ENCODE measurements at regions not wholly inside any gene's neighbourhood (a gene's known extent, or its start where the extent isn't known, plus 50 kb on each side); places are given as distances from the start of the nearest gene placed in this dataset.

GRCh38 chr9:90175865-90176264 is 466.8 kb downstream of the DIRAS2 start:
- H3K36me3 ChIP-seq (replicated peaks in 1 of 2; ENCODE audit: control insufficient read depth in 2 of 2, insufficient read depth in 2 of 2, low read length in 2 of 2), result no peaks in the 10 kb centered on the region
- H3K27me3 ChIP-seq (ENCODE audit: control insufficient read depth in 3 of 3, insufficient read depth in 3 of 3, low read depth in 1 of 3, low read length in 3 of 3), result no peaks in the 10 kb centered on the region
- H3K4ac ChIP-seq (ENCODE audit: low read length), result no peak overlapping the region
- H4K91ac ChIP-seq (ENCODE audit: low read depth, low read length, poor library complexity), result no peak overlapping the region
- peaks cover 0 to 7% of the 10 kb centered on the region in 2 donors for H3K4me1 ChIP-seq (ENCODE audit: control insufficient read depth in 2 of 2, insufficient read depth in 1 of 2, low read depth in 1 of 2, low read length in 2 of 2)
- no peak overlapping the region for H4K8ac ChIP-seq (ENCODE audit: low read depth, low read length)
- no peak overlapping the region for H2BK120ac ChIP-seq (ENCODE audit: low read depth, low read length)
- WGBS, 2 donors (ENCODE audit: extremely low coverage in 2 of 2, insufficient read length in 2 of 2, insufficient replicate concordance in 1 of 2), result no CpG with 5 or more reads among the region's 4 CpGs
- H2BK12ac ChIP-seq (ENCODE audit: low read length), result no peak overlapping the region
- H3K9ac ChIP-seq (ENCODE audit: low read depth, low read length, poor library complexity), result no peak overlapping the region
- H3K9me3 ChIP-seq (replicated peaks in 1 of 2; ENCODE audit: control insufficient read depth in 2 of 2, insufficient read depth in 1 of 2, low read depth in 1 of 2, low read length in 2 of 2), result peaks cover 0 to 2% of the 10 kb centered on the region in 2 donors
- H3K23ac ChIP-seq (ENCODE audit: low read depth, low read length, poor library complexity), result no peak overlapping the region
- H3K4me3 ChIP-seq (ENCODE audit: low read length in 2 of 2), result no peak overlapping the region
- no peak overlapping the region for H3K4me2 ChIP-seq (ENCODE audit: insufficient read depth, low read length, poor library complexity, severe bottlenecking)
- no peak for DNase-seq (ENCODE audit: low spot score)
- no peak overlapping the region for H3K14ac ChIP-seq (ENCODE audit: low read length)
- H3K27ac ChIP-seq (replicated peaks; ENCODE audit: low read length), result no peak overlapping the region
- no peaks in the 10 kb centered on the region for H3K79me1 ChIP-seq (ENCODE audit: low read depth, low read length)
- no peak overlapping the region for H3K18ac ChIP-seq (ENCODE audit: low read length)
- H2AK5ac ChIP-seq (ENCODE audit: low read depth, low read length), result peak overlapping the region; percentile 63
- no peak overlapping the region for H2BK15ac ChIP-seq (ENCODE audit: low read length)
- no peak overlapping the region for H2AFZ ChIP-seq (ENCODE audit: low read length)
- H2BK5ac ChIP-seq (ENCODE audit: low read length), result no peak overlapping the region

- Histone ChIP-seq H3K4me3 (ENCODE audit: low read length in 2 of 2) (no peak overlapping the region), H2BK12ac (ENCODE audit: low read length) (no peak overlapping the region), H3K9ac (ENCODE audit: low read depth, low read length, poor library complexity) (no peak overlapping the region), H4K91ac (ENCODE audit: low read depth, low read length, poor library complexity) (no peak overlapping the region), H3K4me2 (ENCODE audit: insufficient read depth, low read length, poor library complexity, severe bottlenecking) (no peak overlapping the region), H2BK120ac (ENCODE audit: low read depth, low read length) (no peak overlapping the region), H4K8ac (ENCODE audit: low read depth, low read length) (no peak overlapping the region), H3K27ac (replicated peaks; ENCODE audit: low read length) (no peak overlapping the region), H2AK5ac (ENCODE audit: low read depth, low read length) (no peak overlapping the region), H2BK5ac (ENCODE audit: low read length) (no peak overlapping the region), H3K18ac (ENCODE audit: low read length) (no peak overlapping the region), H2BK15ac (ENCODE audit: low read length) (no peak overlapping the region), H3K36me3 (replicated peaks in 1 of 2; ENCODE audit: control insufficient read depth in 2 of 2, insufficient read depth in 2 of 2, low read length in 2 of 2) (no peaks in the 10 kb centered on the region), H2AFZ (ENCODE audit: low read length) (no peak overlapping the region), H3K4me1 (ENCODE audit: control insufficient read depth in 2 of 2, insufficient read depth in 1 of 2, low read depth in 1 of 2, low read length in 2 of 2) (peaks cover 0 to 7% of the 10 kb centered on the region in 2 donors), H3K27me3 (ENCODE audit: control insufficient read depth in 3 of 3, insufficient read depth in 3 of 3, low read depth in 1 of 3, low read length in 3 of 3) (no peaks in the 10 kb centered on the region), H3K9me3 (replicated peaks in 1 of 2; ENCODE audit: control insufficient read depth in 2 of 2, insufficient read depth in 1 of 2, low read depth in 1 of 2, low read length in 2 of 2) (peaks cover 0 to 1% of the 10 kb centered on the region in 2 donors), H3K79me1 (ENCODE audit: low read depth, low read length) (no peaks in the 10 kb centered on the region), H3K14ac (ENCODE audit: low read length) (no peak overlapping the region), H3K4ac (ENCODE audit: low read length) (no peak overlapping the region), H3K23ac (ENCODE audit: low read depth, low read length, poor library complexity) (no peak overlapping the region)
- no peak for DNase-seq (ENCODE audit: low spot score)
- WGBS, 2 donors (ENCODE audit: extremely low coverage in 2 of 2, insufficient read length in 2 of 2, insufficient replicate concordance in 1 of 2), result no CpG with 5 or more reads among the region's 2 CpGs
Measured at GRCh38 chr9:90176901-90177300, 465.7 kb downstream of the DIRAS2 start.

- Histone ChIP-seq H3K27me3 (ENCODE audit: control insufficient read depth in 3 of 3, insufficient read depth in 3 of 3, low read depth in 1 of 3, low read length in 3 of 3) (no peaks in the 10 kb centered on the region), H4K8ac (ENCODE audit: low read depth, low read length) (no peak overlapping the region), H2AFZ (ENCODE audit: low read length) (no peak overlapping the region), H2BK120ac (ENCODE audit: low read depth, low read length) (no peak overlapping the region), H2BK15ac (ENCODE audit: low read length) (no peak overlapping the region), H3K4me3 (ENCODE audit: low read length in 2 of 2) (no peak overlapping the region), H3K4me2 (ENCODE audit: insufficient read depth, low read length, poor library complexity, severe bottlenecking) (no peak overlapping the region), H3K4me1 (ENCODE audit: control insufficient read depth in 2 of 2, insufficient read depth in 1 of 2, low read depth in 1 of 2, low read length in 2 of 2) (peaks cover 0 to 7% of the 10 kb centered on the region in 2 donors), H3K14ac (ENCODE audit: low read length) (no peak overlapping the region), H3K79me1 (ENCODE audit: low read depth, low read length) (no peaks in the 10 kb centered on the region), H3K27ac (replicated peaks; ENCODE audit: low read length) (no peak overlapping the region), H3K18ac (ENCODE audit: low read length) (no peak overlapping the region), H3K9me3 (replicated peaks in 1 of 2; ENCODE audit: control insufficient read depth in 2 of 2, insufficient read depth in 1 of 2, low read depth in 1 of 2, low read length in 2 of 2) (peaks cover 0 to 1% of the 10 kb centered on the region in 2 donors), H3K23ac (ENCODE audit: low read depth, low read length, poor library complexity) (no peak overlapping the region), H3K36me3 (replicated peaks in 1 of 2; ENCODE audit: control insufficient read depth in 2 of 2, insufficient read depth in 2 of 2, low read length in 2 of 2) (no peaks in the 10 kb centered on the region), H2BK12ac (ENCODE audit: low read length) (no peak overlapping the region), H4K91ac (ENCODE audit: low read depth, low read length, poor library complexity) (no peak overlapping the region), H2AK5ac (ENCODE audit: low read depth, low read length) (no peak overlapping the region), H2BK5ac (ENCODE audit: low read length) (no peak overlapping the region), H3K9ac (ENCODE audit: low read depth, low read length, poor library complexity) (no peak overlapping the region), H3K4ac (ENCODE audit: low read length) (no peak overlapping the region)
- no CpG with 5 or more reads among the region's 1 CpG for WGBS, 2 donors (ENCODE audit: extremely low coverage in 2 of 2, insufficient read length in 2 of 2, insufficient replicate concordance in 1 of 2)
- DNase-seq (ENCODE audit: low spot score), result no peak
Measured at GRCh38 chr9:90180381-90180780, 462.2 kb downstream of the DIRAS2 start.

GRCh38 chr9:90188656-90189055 is 454.0 kb downstream of the DIRAS2 start:
- no peaks in the 10 kb centered on the region for H3K4me1 ChIP-seq (ENCODE audit: control insufficient read depth in 2 of 2, insufficient read depth in 1 of 2, low read depth in 1 of 2, low read length in 2 of 2)
- H3K4me2 ChIP-seq (ENCODE audit: insufficient read depth, low read length, poor library complexity, severe bottlenecking), result no peak overlapping the region
- no peak overlapping the region for H4K8ac ChIP-seq (ENCODE audit: low read depth, low read length)
- H3K9me3 ChIP-seq (replicated peaks in 1 of 2; ENCODE audit: control insufficient read depth in 2 of 2, insufficient read depth in 1 of 2, low read depth in 1 of 2, low read length in 2 of 2), result no peaks in the 10 kb centered on the region
- H3K27me3 ChIP-seq (ENCODE audit: control insufficient read depth in 3 of 3, insufficient read depth in 3 of 3, low read depth in 1 of 3, low read length in 3 of 3), result no peaks in the 10 kb centered on the region
- H4K91ac ChIP-seq (ENCODE audit: low read depth, low read length, poor library complexity), result no peak overlapping the region
- no CpG with 5 or more reads among the region's 2 CpGs for WGBS, 2 donors (ENCODE audit: extremely low coverage in 2 of 2, insufficient read length in 2 of 2, insufficient replicate concordance in 1 of 2)
- H2BK15ac ChIP-seq (ENCODE audit: low read length), result no peak overlapping the region
- no peaks in the 10 kb centered on the region for H3K79me1 ChIP-seq (ENCODE audit: low read depth, low read length)
- H3K9ac ChIP-seq (ENCODE audit: low read depth, low read length, poor library complexity), result no peak overlapping the region
- no peak overlapping the region for H3K27ac ChIP-seq (replicated peaks; ENCODE audit: low read length)
- no peaks in the 10 kb centered on the region for H3K36me3 ChIP-seq (replicated peaks in 1 of 2; ENCODE audit: control insufficient read depth in 2 of 2, insufficient read depth in 2 of 2, low read length in 2 of 2)
- H2BK12ac ChIP-seq (ENCODE audit: low read length), result no peak overlapping the region
- no peak for DNase-seq (ENCODE audit: low spot score)
- no peak overlapping the region for H2AK5ac ChIP-seq (ENCODE audit: low read depth, low read length)
- no peak overlapping the region for H2BK5ac ChIP-seq (ENCODE audit: low read length)
- no peak overlapping the region for H2AFZ ChIP-seq (ENCODE audit: low read length)
- no peak overlapping the region for H3K4ac ChIP-seq (ENCODE audit: low read length)
- no peak overlapping the region for H3K18ac ChIP-seq (ENCODE audit: low read length)
- H2BK120ac ChIP-seq (ENCODE audit: low read depth, low read length), result no peak overlapping the region
- H3K4me3 ChIP-seq (ENCODE audit: low read length in 2 of 2), result no peak overlapping the region
- H3K14ac ChIP-seq (ENCODE audit: low read length), result no peak overlapping the region
- no peak overlapping the region for H3K23ac ChIP-seq (ENCODE audit: low read depth, low read length, poor library complexity)

Measured in neuronal stem cell (in vitro differentiated cells).